Choroid plexus epithelial cell (primary cell): ENCODE measurements at regions not wholly inside any gene's neighbourhood (a gene's known extent, or its start where the extent isn't known, plus 50 kb on each side); places are given as distances from the start of the nearest gene placed in this dataset.

Source experiments
- DNase-seq: peaks from one replicate; pipeline ENCODE4 v3.0.0-alpha.2; 2010; ENCODE audit warnings: low read depth
- H3K4me3 ChIP-seq: 2 replicates; pipeline ENCODE4 v1.5.1; 2011; ENCODE audit warnings: low read depth, mild to moderate bottlenecking, control low read depth, low read length, moderate library complexity
- CTCF ChIP-seq: conservative IDR thresholded peaks from 2 replicates; pipeline ENCODE4 v1.5.1; 2011; ENCODE audit warnings: low read depth, mild to moderate bottlenecking, control low read depth, inconsistent platforms, low read length, moderate library complexity

- TF ChIP-seq CTCF, result no peak
- no peak overlapping the region for H3K4me3 ChIP-seq
- DNase-seq, result no peak
Measured at GRCh38 chr12:105860561-105861207, 278.1 kb downstream of the NUAK1 start.

GRCh38 chr12:105861227-105861626 is 277.5 kb downstream of the NUAK1 start:
- no peak for DNase-seq
- no peak for TF ChIP-seq CTCF
- no peak overlapping the region for H3K4me3 ChIP-seq

GRCh38 chr12:105862163-105862821 is 276.5 kb downstream of the NUAK1 start:
- no peak for TF ChIP-seq CTCF
- no peak for DNase-seq

GRCh38 chr12:105864316-105864715 is 274.4 kb downstream of the NUAK1 start:
- DNase-seq, result no peak
- TF ChIP-seq CTCF, result no peak
- no peak overlapping the region for H3K4me3 ChIP-seq

More at GRCh38 chr12:105862163-105862821, 276.5 kb downstream of the NUAK1 start:
- H3K4me3 ChIP-seq, result no peak overlapping the region

- no peak overlapping the region for H3K4me3 ChIP-seq
- no peak for TF ChIP-seq CTCF
- DNase-seq, result no peak
Measured at GRCh38 chr12:105864901-105865300, 273.9 kb downstream of the NUAK1 start.

GRCh38 chr12:105865886-105866285 is 272.9 kb downstream of the NUAK1 start:
- H3K4me3 ChIP-seq, result no peak overlapping the region
- no peak for DNase-seq
- no peak for TF ChIP-seq CTCF

- DNase-seq, result no peak
- no peak overlapping the region for H3K4me3 ChIP-seq
- TF ChIP-seq CTCF, result no peak
Measured at GRCh38 chr12:105874121-105874520, 264.6 kb downstream of the NUAK1 start.
